HG03135 (cell line): ENCODE measurements at regions not wholly inside any gene's neighbourhood (a gene's known extent, or its start where the extent isn't known, plus 50 kb on each side); places are given as distances from the start of the nearest gene placed in this dataset.

Source experiments
- ATAC-seq: cut with Tn5 transposase; IDR thresholded peaks from one replicate; pipeline ENCODE4 v1.9.1; 2021; ENCODE audit warnings: mild to moderate bottlenecking, moderate library complexity; ENCODE audit not compliant: unreplicated experiment

GRCh38 chr13:103184413-103184812 lies 118.2 kb upstream of the SLC10A2 start:
- ATAC-seq = peak; percentile 58

DNA sequence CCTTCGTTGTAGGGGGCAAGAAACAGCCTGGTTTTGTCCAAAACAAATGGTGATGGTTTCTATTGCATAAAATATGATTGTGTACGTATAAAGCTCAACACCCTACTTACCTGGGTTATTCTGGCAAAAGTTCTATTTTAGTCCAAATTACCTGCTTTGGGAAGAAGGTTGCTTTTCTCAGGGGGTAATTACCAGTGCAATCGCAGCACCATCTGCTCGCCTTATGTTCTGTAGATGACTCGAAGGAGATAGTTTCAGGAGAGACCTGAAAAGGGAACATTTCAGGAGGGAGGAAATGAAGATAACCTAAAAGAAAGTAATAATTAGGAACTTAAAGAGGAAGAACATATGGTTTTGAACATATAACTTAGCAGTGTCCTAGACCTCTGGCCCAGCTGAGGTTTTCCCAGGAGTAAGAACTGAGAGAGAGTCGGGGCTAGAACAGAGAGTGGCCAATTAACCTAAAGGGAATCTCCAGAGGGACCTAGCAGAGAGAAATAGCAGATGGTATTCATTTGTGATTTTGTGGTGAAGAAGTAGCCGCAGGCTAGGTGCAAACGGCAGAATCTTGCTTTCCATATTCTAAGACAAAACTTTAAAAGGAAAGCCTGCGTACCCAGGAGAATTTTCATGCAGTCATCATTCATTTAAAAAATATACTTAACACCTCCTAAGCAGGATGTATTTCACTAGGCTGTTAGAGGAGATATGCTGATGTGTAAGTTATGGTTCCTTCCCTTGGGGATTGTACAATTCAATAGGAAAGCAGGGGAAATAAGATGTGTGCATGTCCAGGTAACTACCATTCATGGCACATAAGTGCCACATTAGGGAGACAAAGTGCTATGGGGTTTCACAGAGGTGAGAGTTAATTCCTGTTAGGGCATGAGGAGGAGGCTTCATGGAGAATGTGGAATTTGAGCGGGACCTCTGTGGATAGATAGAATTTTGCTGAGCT lies 113.0 kb upstream of the SLC10A2 start:
- ATAC-seq = no peak

DNA sequence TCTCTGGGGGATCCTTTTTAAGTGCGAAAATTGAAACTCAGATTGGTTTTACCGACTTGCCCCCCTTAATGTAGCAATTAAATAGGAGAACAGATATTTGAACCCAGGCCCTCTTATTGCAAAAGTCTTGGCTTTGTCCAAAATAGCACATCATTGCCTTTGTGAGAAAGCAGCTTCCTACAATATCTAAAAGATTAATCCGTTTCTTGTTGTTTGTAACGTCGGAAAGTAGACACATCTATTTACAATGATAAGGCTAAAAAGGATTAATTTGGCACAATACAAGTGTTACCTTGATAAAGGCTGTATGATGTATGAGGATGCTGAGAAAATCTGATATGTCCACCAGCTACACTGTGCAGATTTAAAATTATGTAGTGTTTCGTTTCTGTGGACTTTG lies 108.7 kb upstream of the SLC10A2 start:
- no peak for ATAC-seq

GRCh38 chr13:103168901-103169508 lies 102.8 kb upstream of the SLC10A2 start:
- no peak for ATAC-seq

GRCh38 chr13:103164251-103164650 lies 98.0 kb upstream of the SLC10A2 start:
- ATAC-seq = no peak

- no peak for ATAC-seq
Observed at GRCh38 chr13:103161476-103161875, 95.3 kb upstream of the SLC10A2 start.

DNA sequence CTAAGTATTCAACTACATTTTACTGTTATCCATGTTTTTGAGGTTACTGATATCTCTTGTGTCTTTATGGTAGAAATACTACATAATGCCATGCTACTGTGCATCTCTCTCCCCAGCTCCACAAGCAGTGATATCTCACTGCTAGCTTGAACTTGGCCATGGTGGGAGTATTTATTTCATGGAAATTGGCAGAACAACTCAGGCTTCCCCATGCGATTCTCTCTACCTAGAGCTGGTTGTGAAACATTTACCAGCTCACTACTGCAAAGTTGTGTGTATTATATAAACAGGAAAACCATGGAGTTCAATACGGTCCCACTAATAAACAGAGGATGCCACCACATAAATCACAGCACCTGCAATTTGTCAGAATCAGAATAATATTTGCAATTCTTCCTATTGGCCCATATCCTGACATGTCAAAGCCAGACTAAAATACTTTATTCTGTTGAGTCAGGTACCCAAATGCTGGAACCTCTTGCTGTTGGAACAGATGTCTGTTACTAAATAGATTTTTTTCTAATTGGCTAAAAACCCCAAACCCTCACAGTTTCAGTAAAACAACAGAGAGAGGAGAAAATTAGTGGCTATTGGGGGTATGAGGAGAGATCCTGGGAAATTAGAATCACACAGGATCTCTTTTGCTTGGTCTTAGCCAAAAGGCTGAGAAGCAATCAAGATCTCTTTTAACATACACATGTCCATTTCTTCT lies 91.4 kb upstream of the SLC10A2 start:
- no peak for ATAC-seq

GRCh38 chr13:103157016-103157415 lies 90.8 kb upstream of the SLC10A2 start:
- ATAC-seq = no peak

DNA sequence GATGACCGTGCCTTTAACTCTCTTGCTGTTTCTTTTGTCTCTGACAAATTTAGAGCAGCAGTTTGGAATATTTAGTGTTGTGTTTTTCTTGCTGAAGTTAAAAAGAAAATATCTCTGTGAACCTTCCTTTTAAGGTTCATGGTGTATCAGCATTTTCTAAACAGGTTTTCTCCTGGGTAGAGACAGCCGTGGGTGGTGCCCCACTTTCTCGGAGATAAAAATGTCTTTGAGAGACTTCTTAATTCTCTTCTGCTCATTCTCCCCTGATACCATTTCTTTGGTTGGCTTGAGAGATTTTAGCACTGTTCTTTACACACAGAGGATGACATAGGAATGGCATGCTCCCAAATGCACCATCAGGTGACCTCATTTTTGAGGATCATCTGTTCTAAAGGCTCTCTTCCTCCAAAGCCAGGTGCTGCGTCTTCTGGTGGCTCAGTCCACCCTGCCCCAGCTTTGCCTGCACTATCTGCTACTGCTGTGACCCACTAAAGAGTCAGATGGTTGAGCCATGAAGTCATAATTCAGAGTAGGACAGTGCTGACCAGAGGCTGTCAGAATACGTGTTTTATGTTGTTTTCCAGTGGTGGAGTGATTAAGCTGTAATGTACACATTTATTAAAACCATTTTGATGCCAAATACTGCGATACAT lies 90.3 kb upstream of the SLC10A2 start:
- no peak for ATAC-seq

GRCh38 chr13:103153466-103153865 lies 87.2 kb upstream of the SLC10A2 start:
- no peak for ATAC-seq

GRCh38 chr13:103147961-103148360 lies 81.7 kb upstream of the SLC10A2 start:
- no peak for ATAC-seq

GRCh38 chr13:103145442-103145841 lies 79.2 kb upstream of the SLC10A2 start:
- ATAC-seq = no peak

DNA sequence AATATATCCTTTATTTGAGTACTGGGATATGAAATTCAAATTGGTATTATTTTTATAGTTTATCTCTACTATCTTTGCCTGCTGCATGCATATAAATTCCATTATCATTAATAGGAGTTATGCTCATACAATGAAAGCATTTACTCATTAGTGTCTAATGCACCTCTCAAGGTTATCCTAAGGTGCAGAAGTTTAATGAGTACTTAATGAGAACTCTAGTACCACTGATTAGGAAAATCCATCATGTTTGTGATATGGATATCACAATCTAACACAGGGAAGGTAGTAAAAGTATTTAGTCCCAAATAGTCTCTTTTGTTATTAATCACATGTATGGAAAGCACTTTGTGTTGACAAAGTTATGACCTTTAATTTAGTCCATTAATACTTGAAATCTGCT lies 77.2 kb upstream of the SLC10A2 start:
- ATAC-seq = no peak

- ATAC-seq = no peak
Observed at GRCh38 chr13:103142151-103142550, 75.9 kb upstream of the SLC10A2 start.

- peak; percentile 95 for ATAC-seq
Observed at GRCh38 chr13:103140001-103140671, 73.9 kb upstream of the SLC10A2 start.

DNA sequence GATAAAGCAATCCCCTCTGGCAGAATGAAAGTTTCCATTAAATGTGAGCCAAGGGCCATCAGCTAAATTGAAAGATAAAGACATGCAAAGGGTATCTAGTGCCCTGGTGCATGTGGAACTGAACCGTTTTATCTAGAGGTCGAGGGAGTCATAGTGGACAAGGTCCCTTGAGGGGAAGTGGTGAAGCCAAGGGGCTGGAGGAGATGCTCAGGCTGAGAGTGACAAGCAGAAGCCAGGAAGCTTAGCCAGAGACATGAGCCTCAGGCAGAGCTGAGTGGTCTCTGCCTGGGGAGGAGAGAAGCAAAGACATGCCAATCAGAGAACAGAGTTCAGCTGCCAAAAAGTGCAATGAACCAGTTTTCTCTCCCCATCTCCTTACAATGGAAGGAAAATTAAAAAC lies 68.1 kb upstream of the SLC10A2 start:
- peak; percentile 54 for ATAC-seq

DNA sequence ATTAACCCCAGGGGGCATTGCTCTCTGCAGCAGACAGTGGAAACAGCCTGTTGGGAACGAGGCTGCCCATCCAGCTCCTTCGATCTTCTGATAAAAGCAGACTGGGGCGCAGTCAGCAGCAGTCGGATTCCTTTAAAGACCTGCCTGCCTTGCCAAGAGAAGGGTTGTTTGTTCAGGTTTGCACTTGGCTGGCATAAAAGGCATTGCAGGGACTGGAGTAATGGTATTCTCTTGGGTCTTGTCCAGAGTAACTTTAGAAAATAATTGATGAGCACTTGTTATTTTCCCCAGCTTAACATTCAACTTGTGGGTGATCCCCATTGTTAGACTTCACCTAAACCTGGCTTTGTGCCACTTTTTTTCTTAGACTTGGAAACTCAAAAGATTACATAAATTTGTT lies 67.3 kb upstream of the SLC10A2 start:
- ATAC-seq = no peak

DNA sequence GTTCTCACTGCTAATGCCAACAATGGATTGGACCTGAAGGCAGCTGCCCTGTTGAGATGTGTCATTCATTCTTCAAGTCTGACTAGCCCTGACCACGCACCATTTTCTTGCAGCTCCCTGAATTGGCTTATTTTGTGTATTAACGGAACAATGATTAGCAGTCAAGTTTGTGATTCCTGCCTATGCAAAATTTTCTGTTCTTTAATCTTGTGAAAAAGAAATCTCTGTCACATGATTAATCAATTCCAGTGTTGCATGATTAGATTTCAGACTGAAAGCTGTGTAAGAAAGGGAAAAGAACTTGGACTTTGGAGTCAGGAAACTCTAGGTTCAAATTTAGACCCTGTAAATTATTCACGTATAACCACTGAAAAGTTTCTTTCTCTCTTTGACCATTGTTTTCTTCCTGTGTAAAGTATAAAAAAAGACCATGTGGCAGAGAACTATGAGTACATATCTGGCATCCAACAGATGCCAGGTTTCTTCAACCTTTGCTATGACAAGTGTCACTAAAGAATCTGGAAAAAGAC lies 64.5 kb upstream of the SLC10A2 start:
- ATAC-seq = peak; percentile 81

DNA sequence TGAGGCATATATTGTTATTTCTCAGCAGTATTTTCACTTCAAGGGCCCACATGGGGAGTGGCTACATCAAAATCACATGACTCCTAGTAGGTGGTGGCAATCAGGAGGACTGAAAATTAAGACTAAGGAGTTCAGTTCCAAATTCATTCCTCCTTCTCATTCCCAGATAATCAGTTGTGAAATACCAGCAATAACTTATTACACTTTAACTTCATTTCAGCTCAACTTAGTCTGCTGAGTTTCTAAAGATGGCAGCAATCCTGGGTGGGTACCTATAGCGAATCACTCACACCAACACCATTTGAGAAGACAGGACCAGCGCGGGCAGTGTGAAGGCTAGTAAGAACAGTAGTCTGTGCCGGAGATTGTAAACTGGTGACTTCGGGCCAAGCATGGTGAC lies 63.9 kb upstream of the SLC10A2 start:
- no peak for ATAC-seq
